C4-2B (cell line): ENCODE measurements at regions not wholly inside any gene's neighbourhood (a gene's known extent, or its start where the extent isn't known, plus 50 kb on each side); places are given as distances from the start of the nearest gene placed in this dataset.

Experiments
- CTCF ChIP-seq: fragments of 450-650 bp; conservative IDR thresholded peaks from 2 replicates; pipeline ENCODE4 v1.5.1; 2017; ENCODE audit warnings: mild to moderate bottlenecking
- ZFX ChIP-seq: fragments of 450-650 bp; IDR thresholded peaks from 2 replicates; pipeline ENCODE4 v1.6.1; 2017

GRCh38 chr7:13258386-13258785 lies 571.0 kb downstream of the ARL4A start:
- TF ChIP-seq ZFX: no peak
- TF ChIP-seq CTCF: no peak
